Activated CD4-positive, alpha-beta T cell treated with anti-CD3 and anti-CD28 coated beads for 36 hours (primary cell): ENCODE measurements at regions not wholly inside any gene's neighbourhood (a gene's known extent, or its start where the extent isn't known, plus 50 kb on each side); places are given as distances from the start of the nearest gene placed in this dataset.
A peak's percentile ranks its signal among the peaks of the same experiment; 100 is the strongest.

ENCODE experiments used
- ATAC-seq: fragments of 200-7000 bp; cut with Tn5 transposase; one replicate; pipeline ENCODE4 v1.10.0; 2021; ENCODE audit warnings: mild to moderate bottlenecking, moderate library complexity
- CTCF ChIA-PET: fragments of 350-600 bp; sonication (Branson Sonifier 250); formaldehyde crosslinking; loops from one replicate; lab custom pipeline; 2021; ENCODE audit warnings: antibody characterized with exemption; lab: Charles Lee
- POLR2A ChIA-PET: fragments of 350-600 bp; sonication (Branson Sonifier 250); formaldehyde crosslinking; loops from one replicate; lab custom pipeline; 2021; ENCODE audit warnings: antibody characterized with exemption, inconsistent platforms; lab: Charles Lee
- DNase-seq: peaks from one replicate; pipeline ENCODE4 v3.0.0-alpha.2; 2020
- H3K27ac Mint-ChIP-seq: one replicate; pipeline ENCODE4 v1.8.0; 2021; ENCODE audit warnings: mixed read lengths
- H3K27me3 Mint-ChIP-seq: one replicate; pipeline ENCODE4 v1.8.0; 2021; ENCODE audit warnings: mixed read lengths
- H3K36me3 Mint-ChIP-seq: one replicate; pipeline ENCODE4 v1.8.0; 2021; ENCODE audit warnings: low read depth, mixed read lengths
- H3K4me1 Mint-ChIP-seq: one replicate; pipeline ENCODE4 v1.8.0; 2021; ENCODE audit warnings: mixed read lengths
- H3K4me3 Mint-ChIP-seq: one replicate; pipeline ENCODE4 v1.8.0; 2021; ENCODE audit warnings: mild to moderate bottlenecking, moderate library complexity, mixed read lengths
- H3K9me3 Mint-ChIP-seq: one replicate; pipeline ENCODE4 v1.8.0; 2021; ENCODE audit warnings: low read depth, mixed read lengths
- intact Hi-C, 2 experiments: fragments of 100-400 bp; cut with DNase I in 1 of 2; cut with micrococcal nuclease in 1 of 2; formaldehyde crosslinking; loops; one replicate each; pipeline versions ENCODE4 v1.14.2 to v1.15.1; 2022 to 2024; cut with DNase I, micrococcal nuclease

DNA sequence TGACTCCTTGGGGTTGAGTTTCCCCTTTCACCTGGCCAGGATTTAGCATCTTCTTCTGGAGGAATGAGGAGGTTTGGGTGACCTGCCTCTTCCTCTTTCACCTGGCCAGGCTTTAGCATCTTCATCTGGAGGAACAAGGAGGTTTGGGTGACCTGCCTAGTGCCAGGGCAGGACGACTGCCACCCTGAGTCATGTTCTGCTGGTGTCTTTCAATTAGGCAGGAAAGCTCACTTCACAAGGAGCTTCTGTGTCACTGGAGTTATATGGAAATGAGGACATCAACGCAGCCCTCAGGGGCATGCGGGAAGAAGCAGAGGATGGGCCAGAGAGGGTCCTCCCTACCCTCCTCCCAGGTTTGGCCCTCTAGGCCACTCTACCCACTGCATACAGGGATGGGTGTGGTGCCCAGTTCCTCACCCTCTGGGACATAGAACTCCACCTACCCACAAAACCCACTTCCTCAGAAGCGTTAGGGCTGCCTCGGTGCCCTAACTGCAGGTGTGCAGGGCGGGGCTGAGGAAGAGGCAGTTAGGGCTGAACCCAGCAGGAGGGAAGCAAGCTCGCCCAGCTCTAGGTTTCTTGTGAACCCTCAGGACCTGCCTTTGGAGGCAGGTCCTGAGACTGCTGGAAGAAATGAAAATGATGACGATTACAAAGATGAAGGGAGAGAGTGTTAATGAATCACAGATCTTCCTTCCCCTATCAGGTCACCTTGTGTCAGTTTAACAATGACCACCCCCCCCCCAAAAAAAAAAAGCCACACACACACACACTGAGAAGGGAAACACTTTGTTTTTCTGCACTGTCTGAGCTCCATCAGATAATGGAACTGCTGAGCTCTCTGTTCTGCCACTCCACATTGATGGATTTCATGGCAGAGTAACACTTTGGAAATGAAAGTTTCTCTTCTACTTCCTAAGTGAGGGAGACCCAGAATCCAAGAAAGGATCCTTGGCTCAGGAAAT, 71.0 kb downstream of the ARL4C start:
- H3K27me3 Mint-ChIP-seq: no peaks in the 10 kb centered on the region
- ATAC-seq (peak; percentile 62), DNase-seq (peak; percentile 73)
- CTCF ChIA-PET: interaction anchor here (0.6 to 1.9 kb wide), 7 partner anchors 20 to 1361 kb away, joined by 3 to 6 read pairs (median 3); no protein-coding TSS in a partner anchor
- peak overlapping the region; percentile 60 for H3K4me3 Mint-ChIP-seq
- POLR2A ChIA-PET: interaction anchor here (0.6 to 1.4 kb wide), 4 partner anchors 20 to 57 kb away, joined by 3 to 6 read pairs (median 5); no protein-coding TSS in a partner anchor
- peaks cover 2% of the 10 kb centered on the region for H3K9me3 Mint-ChIP-seq
- H3K4me1 Mint-ChIP-seq: peaks cover 90% of the 10 kb centered on the region
- peaks cover 3% of the 10 kb centered on the region for H3K36me3 Mint-ChIP-seq
- H3K27ac Mint-ChIP-seq: peak overlapping the region; percentile 97
- intact Hi-C loops: loop anchor here (1.0 to 10.0 kb wide), 6 partner anchors 19 to 291 kb away; no protein-coding TSS in a partner anchor

DNA sequence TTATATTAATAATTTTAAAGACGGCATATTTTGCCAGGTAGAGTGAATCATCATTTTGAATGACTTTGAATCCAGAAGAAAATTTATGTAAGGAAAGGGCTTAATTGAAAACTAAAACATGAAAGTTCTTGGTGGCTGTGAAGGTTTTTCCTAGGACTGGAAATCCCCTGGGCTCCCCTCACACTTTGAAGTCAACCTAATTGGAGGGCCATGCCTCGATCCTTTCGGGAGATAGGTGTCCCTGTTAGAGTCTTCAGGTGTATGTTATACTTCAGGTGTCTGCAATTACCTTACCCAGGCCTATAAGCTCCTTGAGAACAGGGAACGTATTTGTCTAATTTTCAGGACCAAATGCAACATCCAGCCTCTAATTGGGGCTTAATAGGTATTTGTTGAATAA, 73.0 kb downstream of the ARL4C start:
- POLR2A ChIA-PET: no interaction called here
- DNase-seq: no peak
- peaks cover 3% of the 10 kb centered on the region for H3K36me3 Mint-ChIP-seq
- peaks cover 86% of the 10 kb centered on the region for H3K4me1 Mint-ChIP-seq
- CTCF ChIA-PET: interaction anchor here (0.7 to 2.5 kb wide), 5 partner anchors 13 to 133 kb away, joined by 3 to 7 read pairs (median 4); no protein-coding TSS in a partner anchor
- no peak overlapping the region for H3K4me3 Mint-ChIP-seq
- H3K9me3 Mint-ChIP-seq: peaks cover 2% of the 10 kb centered on the region
- no peak for ATAC-seq
- H3K27me3 Mint-ChIP-seq: no peaks in the 10 kb centered on the region
- peak overlapping the region; percentile 9 for H3K27ac Mint-ChIP-seq
- intact Hi-C loops: loop anchor here (1.0 to 10.0 kb wide), 9 partner anchors 38 to 289 kb away; no protein-coding TSS in a partner anchor

DNA sequence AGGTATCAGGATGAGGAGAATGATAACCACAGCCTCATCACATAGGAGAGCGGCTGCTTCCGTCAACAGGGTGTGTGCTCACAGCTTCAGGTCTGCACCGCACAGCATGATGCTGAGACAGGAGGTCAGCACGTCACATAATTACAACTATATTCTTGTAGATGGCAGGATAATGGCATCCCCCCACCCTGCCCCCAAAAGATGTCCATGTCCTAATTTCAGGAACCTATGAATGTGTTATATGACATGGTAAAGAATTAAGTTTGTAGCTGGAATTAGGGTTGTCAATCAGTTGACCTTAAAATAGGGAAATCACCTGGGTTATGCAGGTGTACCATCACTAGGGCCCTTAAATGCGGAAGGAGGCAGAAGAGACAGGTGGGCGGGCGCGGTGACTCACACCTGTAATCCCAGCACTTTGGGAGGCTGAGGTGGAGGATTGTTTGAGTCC, 73.9 kb downstream of the ARL4C start:
- Mint-ChIP-seq H3K27me3 (no peaks in the 10 kb centered on the region), H3K36me3 (peaks cover 3% of the 10 kb centered on the region), H3K4me3 (peak overlapping the region; percentile 28), H3K4me1 (peaks cover 78% of the 10 kb centered on the region), H3K9me3 (peaks cover 8% of the 10 kb centered on the region), H3K27ac (peak overlapping the region; percentile 83)
- DNase-seq (peak; percentile 82), ATAC-seq (peak; percentile 78)
- POLR2A ChIA-PET: interaction anchor here (1.3 kb wide), 1 partner anchor 130 kb away, joined by 4 read pairs; no protein-coding TSS in a partner anchor
- intact Hi-C loops: loop anchor here (1.0 to 10.0 kb wide), 9 partner anchors 39 to 288 kb away; no protein-coding TSS in a partner anchor
- CTCF ChIA-PET: interaction anchor here (0.6 to 2.5 kb wide), 11 partner anchors 10 to 413 kb away, joined by 3 to 7 read pairs (median 4); no protein-coding TSS in a partner anchor

DNA sequence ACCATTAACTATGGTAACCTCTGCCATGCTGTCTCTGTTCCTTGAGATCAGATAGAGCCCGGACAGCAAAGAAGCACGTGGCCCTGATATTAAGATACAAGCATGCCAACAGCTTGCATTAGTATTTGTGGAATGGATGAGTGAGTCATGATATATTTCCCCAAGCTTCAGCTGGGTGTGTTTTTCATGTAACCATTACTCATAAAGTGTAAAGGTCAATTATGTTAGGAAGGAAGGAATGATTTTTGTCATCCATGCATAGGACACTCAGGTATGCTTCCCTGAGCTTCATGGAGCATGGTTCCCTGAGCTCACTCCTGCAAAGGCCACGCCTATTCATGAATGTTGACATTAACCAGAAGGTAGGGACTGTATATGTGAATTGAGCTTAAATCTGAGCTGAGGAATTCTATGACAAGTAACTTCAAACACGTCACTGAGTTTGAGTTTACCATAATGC, 74.6 kb downstream of the ARL4C start:
- H3K27ac Mint-ChIP-seq: peak overlapping the region; percentile 83
- peak overlapping the region; percentile 28 for H3K4me3 Mint-ChIP-seq

GRCh38 chr2:234420408-234420807, 76.5 kb downstream of the ARL4C start:
- DNase-seq (no peak), ATAC-seq (no peak)
- H3K4me3 Mint-ChIP-seq: no peak overlapping the region
- H3K27ac Mint-ChIP-seq: no peak overlapping the region
- POLR2A ChIA-PET: no interaction called here
- intact Hi-C loops: loop anchor here (5.0 to 10.0 kb wide), 4 partner anchors 42 to 286 kb away; no protein-coding TSS in a partner anchor
- peaks cover 58% of the 10 kb centered on the region for H3K4me1 Mint-ChIP-seq
- no peaks in the 10 kb centered on the region for H3K27me3 Mint-ChIP-seq
- no peaks in the 10 kb centered on the region for H3K36me3 Mint-ChIP-seq
- H3K9me3 Mint-ChIP-seq: peaks cover 6% of the 10 kb centered on the region
- CTCF ChIA-PET: interaction anchor here (0.8 kb wide), 1 partner anchor 85 kb away, joined by 3 read pairs; no protein-coding TSS in a partner anchor

More for the DNA sequence above, 74.6 kb downstream of the ARL4C start:
- Mint-ChIP-seq H3K9me3 (peaks cover 8% of the 10 kb centered on the region), H3K27me3 (no peaks in the 10 kb centered on the region), H3K36me3 (peaks cover 2% of the 10 kb centered on the region), H3K4me1 (peaks cover 71% of the 10 kb centered on the region)
- ChIA-PET POLR2A (interaction anchor here (0.9 to 1.3 kb wide), 2 partner anchors 68 to 130 kb away, joined by 4 read pairs; no protein-coding TSS in a partner anchor), CTCF (interaction anchor here (0.6 to 2.5 kb wide), 10 partner anchors 10 to 287 kb away, joined by 3 to 7 read pairs (median 4); no protein-coding TSS in a partner anchor)
- ATAC-seq (peak; percentile 7), DNase-seq (no peak)
- intact Hi-C loops: loop anchor here (1.0 to 10.0 kb wide), 8 partner anchors 40 to 288 kb away; no protein-coding TSS in a partner anchor

DNA sequence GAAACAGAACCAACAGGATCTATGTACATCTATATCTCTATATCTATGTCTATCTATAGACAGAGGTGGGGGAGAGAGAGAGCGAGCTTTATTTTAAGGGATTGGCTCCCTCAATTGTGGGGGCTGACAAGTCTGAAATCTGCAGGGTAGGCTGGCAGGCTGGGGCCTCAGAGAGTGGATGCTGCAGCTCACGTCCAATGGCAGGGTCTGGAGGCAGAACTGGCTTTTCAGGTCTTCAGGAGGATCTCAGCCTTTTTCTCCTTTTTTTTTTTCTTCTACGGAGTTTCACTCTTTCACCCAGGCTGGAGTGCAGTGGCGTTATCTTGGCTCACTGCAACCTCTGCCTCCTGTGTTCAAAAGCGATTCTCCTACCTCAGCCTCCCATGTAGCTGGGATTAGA, 77.2 kb downstream of the ARL4C start:
- Mint-ChIP-seq H3K27ac (no peak overlapping the region), H3K4me3 (no peak overlapping the region), H3K36me3 (no peaks in the 10 kb centered on the region), H3K27me3 (no peaks in the 10 kb centered on the region), H3K4me1 (peaks cover 55% of the 10 kb centered on the region), H3K9me3 (peaks cover 6% of the 10 kb centered on the region)
- CTCF ChIA-PET: interaction anchor here (1.1 kb wide), 1 partner anchor 23 kb away, joined by 3 read pairs; no protein-coding TSS in a partner anchor
- POLR2A ChIA-PET: no interaction called here
- no peak for DNase-seq
- no peak for ATAC-seq
- intact Hi-C loops: loop anchor here (5.0 to 10.0 kb wide), 4 partner anchors 43 to 285 kb away; no protein-coding TSS in a partner anchor

DNA sequence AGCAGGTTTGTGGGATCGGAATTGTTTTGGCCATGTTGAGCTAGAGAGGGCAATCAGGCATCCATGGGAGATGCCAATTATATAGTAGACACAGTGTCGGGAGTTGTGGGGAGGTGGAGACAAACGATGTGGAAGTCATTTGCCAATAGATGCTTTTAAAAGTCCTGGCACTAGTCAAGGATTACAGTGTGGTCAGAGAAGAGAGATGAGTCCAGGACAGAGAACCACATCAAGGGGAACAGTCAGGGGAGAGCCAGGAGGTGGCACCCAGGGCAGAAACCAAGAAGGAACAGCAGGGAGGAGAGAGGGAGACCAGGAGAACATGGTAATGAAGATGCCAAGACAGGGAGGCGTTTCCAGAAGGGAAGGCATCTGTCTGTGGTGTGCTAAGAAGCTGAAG, 81.2 kb downstream of the ARL4C start:
- H3K4me3 Mint-ChIP-seq: no peak overlapping the region
- CTCF ChIA-PET: interaction anchor here (0.9 kb wide), 1 partner anchor 78 kb away, joined by 3 read pairs; no protein-coding TSS in a partner anchor
- POLR2A ChIA-PET: no interaction called here

GRCh38 chr2:234414596-234414995, 82.3 kb downstream of the ARL4C start:
- no peak for DNase-seq
- no peaks in the 10 kb centered on the region for H3K36me3 Mint-ChIP-seq
- H3K4me1 Mint-ChIP-seq: peaks cover 36% of the 10 kb centered on the region
- no peak for ATAC-seq
- H3K9me3 Mint-ChIP-seq: peaks cover 6% of the 10 kb centered on the region
- intact Hi-C loops: no loop called here
- H3K27me3 Mint-ChIP-seq: no peaks in the 10 kb centered on the region
- H3K27ac Mint-ChIP-seq: no peak overlapping the region
- H3K4me3 Mint-ChIP-seq: no peak overlapping the region
- ChIA-PET CTCF (no interaction called here), POLR2A (no interaction called here)

More for the DNA sequence above, 81.2 kb downstream of the ARL4C start:
- DNase-seq (no peak), ATAC-seq (no peak)
- no peak overlapping the region for H3K27ac Mint-ChIP-seq
- H3K36me3 Mint-ChIP-seq: no peaks in the 10 kb centered on the region
- peaks cover 6% of the 10 kb centered on the region for H3K9me3 Mint-ChIP-seq
- intact Hi-C loops: no loop called here
- H3K4me1 Mint-ChIP-seq: peaks cover 34% of the 10 kb centered on the region
- H3K27me3 Mint-ChIP-seq: no peaks in the 10 kb centered on the region

- DNase-seq (no peak), ATAC-seq (no peak)
- intact Hi-C loops: no loop called here
- ChIA-PET CTCF (interaction anchor here (1.0 to 2.3 kb wide), 6 partner anchors 9 to 123 kb away, joined by 3 to 7 read pairs (median 5); no protein-coding TSS in a partner anchor), POLR2A (interaction anchor here (0.7 kb wide), 1 partner anchor 62 kb away, joined by 4 read pairs; no protein-coding TSS in a partner anchor)
- Mint-ChIP-seq H3K9me3 (no peaks in the 10 kb centered on the region), H3K4me3 (no peak overlapping the region), H3K27ac (no peak overlapping the region), H3K4me1 (peaks cover 38% of the 10 kb centered on the region), H3K27me3 (no peaks in the 10 kb centered on the region), H3K36me3 (no peaks in the 10 kb centered on the region)
Measured at GRCh38 chr2:234412726-234413125, 84.2 kb downstream of the ARL4C start.

GRCh38 chr2:234411793-234412192, 85.1 kb downstream of the ARL4C start:
- CTCF ChIA-PET: interaction anchor here (0.7 to 2.3 kb wide), 9 partner anchors 8 to 123 kb away, joined by 3 to 7 read pairs (median 4); no protein-coding TSS in a partner anchor
- Mint-ChIP-seq H3K27ac (no peak overlapping the region), H3K4me3 (no peak overlapping the region), H3K4me1 (peaks cover 35% of the 10 kb centered on the region), H3K27me3 (no peaks in the 10 kb centered on the region), H3K36me3 (no peaks in the 10 kb centered on the region), H3K9me3 (no peaks in the 10 kb centered on the region)
- ATAC-seq (no peak), DNase-seq (no peak)
- POLR2A ChIA-PET: interaction anchor here (0.6 kb wide), 1 partner anchor 10 kb away, joined by 4 read pairs; no protein-coding TSS in a partner anchor
- intact Hi-C loops: no loop called here
